Ovary (tissue), 3 donors: ENCODE measurements at regions not wholly inside any gene's neighbourhood (a gene's known extent, or its start where the extent isn't known, plus 50 kb on each side); places are given as distances from the start of the nearest gene placed in this dataset.

Source experiments
- CTCF ChIP-seq, 3 donors: fragments of 450-650 bp in 2 of 3; fragments of 200-600 bp in 1 of 3; IDR thresholded peaks; one replicate each; pipeline versions ENCODE4 v1.5.1 to v1.8.0; 2016 to 2022; ENCODE audit warnings: antibody characterized with exemption in 3 of 3, mild to moderate bottlenecking in 1 of 3
- EP300 ChIP-seq: sonication (generic); formaldehyde crosslinking; IDR thresholded peaks from one replicate; pipeline ENCODE4 v1.6.1; 2017; ENCODE audit warnings: antibody characterized with exemption
- POLR2A ChIP-seq: fragments of 450-650 bp; IDR thresholded peaks from one replicate; pipeline ENCODE4 v1.6.1; 2017; ENCODE audit warnings: antibody characterized with exemption, mild to moderate bottlenecking, moderate library complexity
- donor health status: DM: no; HTN: no; CAD: no.

DNA sequence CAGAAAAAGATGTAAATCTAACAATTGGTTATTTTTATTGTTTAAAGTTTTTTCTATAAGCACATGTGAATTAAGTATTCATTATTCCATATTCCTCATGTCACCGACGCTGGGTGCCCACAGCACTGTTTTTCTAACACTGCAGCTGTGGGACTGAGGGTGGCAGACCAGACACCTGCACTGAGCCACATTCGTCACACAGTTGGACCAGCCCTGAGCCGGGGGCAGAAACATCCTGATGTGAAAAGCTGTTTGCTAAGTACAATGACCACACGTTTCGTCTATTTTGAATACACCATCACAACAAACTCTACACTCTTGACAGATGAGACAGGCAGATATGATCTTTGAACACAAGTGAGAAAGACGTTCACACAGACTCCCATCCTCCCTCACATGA, 749.5 kb downstream of the KCNJ18 start:
- TF ChIP-seq CTCF (IDR thresholded peaks at IDR 0.05), result no peak
- no peak for TF ChIP-seq POLR2A
- no peak for TF ChIP-seq EP300
